OCI-LY1 (cell line): ENCODE measurements at regions not wholly inside any gene's neighbourhood (a gene's known extent, or its start where the extent isn't known, plus 50 kb on each side); places are given as distances from the start of the nearest gene placed in this dataset.

ENCODE experiments used
- EZH2 ChIP-seq: fragments of 200-600 bp; sonication (generic), shearing (Covaris generic); IDR thresholded peaks from 2 replicates; pipeline ENCODE4 v1.8.0; 2017; ENCODE audit warnings: borderline replicate concordance, mixed run types, mild to moderate bottlenecking, antibody characterized with exemption, low read length, moderate library complexity, mixed read lengths
- TF ChIP-seq, protein P1 (sequence below): fragments of 200-600 bp; sonication (generic), shearing (Covaris generic); IDR thresholded peaks from 2 replicates; pipeline ENCODE4 v1.5.1; 2017; ENCODE audit warnings: mild to moderate bottlenecking, antibody characterized with exemption, low read length, moderate library complexity, mixed read lengths

DNA sequence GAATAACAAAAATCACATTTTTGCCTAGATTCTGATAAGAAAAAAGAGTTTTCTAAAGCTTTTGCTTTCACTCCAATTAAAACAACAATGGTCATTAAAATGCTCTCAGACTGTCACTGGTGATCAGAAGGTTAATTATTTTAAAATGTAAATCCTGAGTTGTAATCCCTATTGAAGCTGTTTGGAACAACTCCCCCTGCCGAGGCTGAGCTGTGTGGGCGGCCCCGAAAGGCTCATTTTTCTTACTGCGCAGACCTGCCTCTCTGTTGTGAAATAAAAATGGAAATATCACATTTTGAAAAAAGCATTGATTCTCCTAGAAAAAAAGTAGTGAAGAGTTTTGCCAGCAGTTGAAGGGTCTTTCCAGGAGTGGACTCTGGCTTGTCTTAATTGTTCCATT is 174.8 kb upstream of the CDKN3 start:
- TF ChIP-seq, protein P1, sequence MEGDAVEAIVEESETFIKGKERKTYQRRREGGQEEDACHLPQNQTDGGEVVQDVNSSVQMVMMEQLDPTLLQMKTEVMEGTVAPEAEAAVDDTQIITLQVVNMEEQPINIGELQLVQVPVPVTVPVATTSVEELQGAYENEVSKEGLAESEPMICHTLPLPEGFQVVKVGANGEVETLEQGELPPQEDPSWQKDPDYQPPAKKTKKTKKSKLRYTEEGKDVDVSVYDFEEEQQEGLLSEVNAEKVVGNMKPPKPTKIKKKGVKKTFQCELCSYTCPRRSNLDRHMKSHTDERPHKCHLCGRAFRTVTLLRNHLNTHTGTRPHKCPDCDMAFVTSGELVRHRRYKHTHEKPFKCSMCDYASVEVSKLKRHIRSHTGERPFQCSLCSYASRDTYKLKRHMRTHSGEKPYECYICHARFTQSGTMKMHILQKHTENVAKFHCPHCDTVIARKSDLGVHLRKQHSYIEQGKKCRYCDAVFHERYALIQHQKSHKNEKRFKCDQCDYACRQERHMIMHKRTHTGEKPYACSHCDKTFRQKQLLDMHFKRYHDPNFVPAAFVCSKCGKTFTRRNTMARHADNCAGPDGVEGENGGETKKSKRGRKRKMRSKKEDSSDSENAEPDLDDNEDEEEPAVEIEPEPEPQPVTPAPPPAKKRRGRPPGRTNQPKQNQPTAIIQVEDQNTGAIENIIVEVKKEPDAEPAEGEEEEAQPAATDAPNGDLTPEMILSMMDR = no peak
- TF ChIP-seq EZH2 = no peak
